ENCODE measurements at regions not wholly inside any gene's neighbourhood (a gene's known extent, or its start where the extent isn't known, plus 50 kb on each side); places are given as distances from the start of the nearest gene placed in this dataset.

- intact Hi-C loops (cut with DNase I) = no loop called here
- Histone ChIP-seq H3K27ac (no peak overlapping the region), H3K4me3 (no peak overlapping the region), H3K36me3 (no peaks in the 10 kb centered on the region), H3K4me1 (ENCODE audit: insufficient read depth) (no peaks in the 10 kb centered on the region), H3K27me3 (no peaks in the 10 kb centered on the region), H3K9me3 (no peaks in the 10 kb centered on the region)
- no peak for TF ChIP-seq EP300 (IDR thresholded peaks at IDR 0.05)
- TF ChIP-seq CTCF (IDR thresholded peaks at IDR 0.05) = no peak
- TF ChIP-seq POLR2A (IDR thresholded peaks at IDR 0.05) = no peak
- WGBS, 3 donors = 77 to 87% (median 80%) methylated on average over 5 of the region's 5 CpGs
- DNase-seq = no peak
Measured at GRCh38 chr20:43392561-43392960, 65.1 kb upstream of the SRSF6 start.

- 20 to 34% (median 30%) methylated on average over 21 to 26 of the region's 26 CpGs for WGBS, 3 donors
- Histone ChIP-seq H3K27me3 (no peaks in the 10 kb centered on the region), H3K27ac (no peak overlapping the region), H3K4me3 (no peak overlapping the region), H3K9me3 (no peaks in the 10 kb centered on the region), H3K4me1 (ENCODE audit: insufficient read depth) (no peaks in the 10 kb centered on the region), H3K36me3 (no peaks in the 10 kb centered on the region)
- no peak for TF ChIP-seq EP300 (IDR thresholded peaks at IDR 0.05)
- no peak for TF ChIP-seq CTCF (IDR thresholded peaks at IDR 0.05)
- no peak for TF ChIP-seq POLR2A (IDR thresholded peaks at IDR 0.05)
- DNase-seq = no peak
- intact Hi-C loops (cut with DNase I) = no loop called here
Measured at GRCh38 chr20:43389839-43390626, 67.7 kb upstream of the SRSF6 start.

GRCh38 chr20:43389211-43389610 lies 68.5 kb upstream of the SRSF6 start:
- intact Hi-C loops (cut with DNase I) = no loop called here
- H3K36me3 ChIP-seq = no peaks in the 10 kb centered on the region
- TF ChIP-seq EP300 (IDR thresholded peaks at IDR 0.05) = no peak
- TF ChIP-seq CTCF (IDR thresholded peaks at IDR 0.05) = no peak
- TF ChIP-seq POLR2A (IDR thresholded peaks at IDR 0.05) = no peak
- H3K4me1 ChIP-seq (ENCODE audit: insufficient read depth) = no peaks in the 10 kb centered on the region
- H3K4me3 ChIP-seq = no peak overlapping the region
- WGBS, 3 donors = 34 to 40% (median 37%) methylated on average over 6 of the region's 6 CpGs
- no peak for DNase-seq
- no peak overlapping the region for H3K27ac ChIP-seq
- no peaks in the 10 kb centered on the region for H3K27me3 ChIP-seq
- no peaks in the 10 kb centered on the region for H3K9me3 ChIP-seq

GRCh38 chr20:43388268-43389002 lies 69.3 kb upstream of the SRSF6 start:
- H3K36me3 ChIP-seq = no peaks in the 10 kb centered on the region
- no peak overlapping the region for H3K27ac ChIP-seq
- no peaks in the 10 kb centered on the region for H3K4me1 ChIP-seq (ENCODE audit: insufficient read depth)
- intact Hi-C loops (cut with DNase I) = no loop called here
- H3K27me3 ChIP-seq = no peaks in the 10 kb centered on the region
- 5 to 9% (median 7%) methylated on average over 14 of the region's 14 CpGs for WGBS, 3 donors
- no peaks in the 10 kb centered on the region for H3K9me3 ChIP-seq
- no peak for TF ChIP-seq EP300 (IDR thresholded peaks at IDR 0.05)
- H3K4me3 ChIP-seq = no peak overlapping the region
- DNase-seq = peak in 1 of 5 donors; percentile 38

GRCh38 chr20:43387737-43388136 lies 70.0 kb upstream of the SRSF6 start:
- Histone ChIP-seq H3K27ac (no peak overlapping the region), H3K4me1 (ENCODE audit: insufficient read depth) (no peaks in the 10 kb centered on the region), H3K27me3 (no peaks in the 10 kb centered on the region), H3K36me3 (no peaks in the 10 kb centered on the region), H3K9me3 (no peaks in the 10 kb centered on the region), H3K4me3 (no peak overlapping the region)
- whole genome bisulfite sequencing, 3 donors = 70 to 83% (median 71%) methylated on average over 4 of the region's 4 CpGs
- DNase-seq = no peak
- intact Hi-C loops (cut with DNase I) = no loop called here
- TF ChIP-seq EP300 (IDR thresholded peaks at IDR 0.05) (no peak), CTCF (IDR thresholded peaks at IDR 0.05) (no peak), POLR2A (IDR thresholded peaks at IDR 0.05) (no peak)
